ENCODE measurements at regions not wholly inside any gene's neighbourhood (a gene's known extent, or its start where the extent isn't known, plus 50 kb on each side); places are given as distances from the start of the nearest gene placed in this dataset.

GRCh38 chr6:94446120-94446519 is 1026.8 kb upstream of the EPHA7 start (continued):
- TF ChIP-seq CREM (IDR thresholded peaks at IDR 0.05) (no peak), CREM (CRISPR knock-in tag; IDR thresholded peaks at IDR 0.05) (no peak), ZNF510 (CRISPR knock-in tag; IDR thresholded peaks at IDR 0.05; ENCODE audit: low read depth) (no peak), ELF3 (CRISPR knock-in tag; IDR thresholded peaks at IDR 0.05) (no peak)

GRCh38 chr6:94443701-94444100 is 1024.3 kb upstream of the EPHA7 start:
- intact Hi-C loops (cut with micrococcal nuclease; ENCODE audit: unreplicated experiment) (no loop called here), in situ Hi-C loops (cut with HindIII; ENCODE audit: extremely low pct_ligation_motif_present, low pct_unique_long_range_greater_than_20kb) (no loop called here)
- Histone ChIP-seq H3K27ac (ENCODE audit: extremely low read length, insufficient read depth, low read length) (no peak overlapping the region), H2AFZ (ENCODE audit: low read length) (no peak overlapping the region), H3K36me3 (replicated peaks in 1 of 2; ENCODE audit: control insufficient read depth in 1 of 2, insufficient read depth in 2 of 2, low read length in 2 of 2) (no peaks in the 10 kb centered on the region), H3K79me2 (ENCODE audit: insufficient read depth, low read length) (no peaks in the 10 kb centered on the region), H3K4me3 (replicated peaks in 1 of 3; ENCODE audit: insufficient read depth in 1 of 3, low read depth in 2 of 3, low read length in 3 of 3) (no peak overlapping the region), H3K9me3 (ENCODE audit: low read length) (no peaks in the 10 kb centered on the region), H4K20me1 (ENCODE audit: insufficient read depth, low read length) (no peaks in the 10 kb centered on the region), H3K4me2 (ENCODE audit: low read depth, low read length) (no peak overlapping the region), H3K27me3 (ENCODE audit: control insufficient read depth in 1 of 2, insufficient read depth in 2 of 2, low read length in 2 of 2) (no peaks in the 10 kb centered on the region), H3K9ac (ENCODE audit: insufficient read depth, low read depth, low read length) (no peak overlapping the region), H3K4me1 (ENCODE audit: insufficient read depth, low read length) (no peaks in the 10 kb centered on the region)
- ChIA-PET CTCF (ENCODE audit: low intra/inter-chr PET ratio, low total read pairs) (no interaction called here), POLR2A (no interaction called here)
- no peak for TF ChIP-seq SMARCE1 (IDR thresholded peaks at IDR 0.05; ENCODE audit: borderline replicate concordance)
- TF ChIP-seq SMARCC2 (IDR thresholded peaks at IDR 0.05) = no peak
- TF ChIP-seq USF2 (IDR thresholded peaks at IDR 0.05; ENCODE audit: low read depth, low read length) = no peak
- no peak for TF ChIP-seq USF2 (CRISPR knock-in tag; IDR thresholded peaks at IDR 0.05; ENCODE audit: borderline replicate concordance)
- no peak for TF ChIP-seq ZNF597 (CRISPR knock-in tag; IDR thresholded peaks at IDR 0.05)
- no peak for TF ChIP-seq FOXO1 (CRISPR knock-in tag; IDR thresholded peaks at IDR 0.05)
- TF ChIP-seq ETV5 (CRISPR knock-in tag; IDR thresholded peaks at IDR 0.05; ENCODE audit: borderline replicate concordance) = no peak
- TF ChIP-seq ZNF317 (CRISPR knock-in tag; IDR thresholded peaks at IDR 0.05) = no peak
- no peak for TF ChIP-seq HMGA1 (CRISPR knock-in tag; conservative IDR thresholded peaks at IDR 0.05)
- no peak for TF ChIP-seq AKAP8 (CRISPR knock-in tag; IDR thresholded peaks at IDR 0.05)
- no peak for TF ChIP-seq GMEB1 (CRISPR knock-in tag; IDR thresholded peaks at IDR 0.05; ENCODE audit: borderline replicate concordance)
- no peak for TF ChIP-seq ZNF550 (CRISPR knock-in tag; IDR thresholded peaks at IDR 0.05; ENCODE audit: borderline replicate concordance)
- BruUV-seq (replicated peaks) = no TSS peak
- FAIRE-seq (no peak), ATAC-seq (no peak), DNase-seq (ENCODE audit: low spot score) (no peak)
- WGBS (ENCODE audit: low lambda C conversion rate) = 0% methylated on average over 2 of the region's 2 CpGs

Measured in HepG2 (cell line).